PC-9 (cell line): ENCODE measurements at regions not wholly inside any gene's neighbourhood (a gene's known extent, or its start where the extent isn't known, plus 50 kb on each side); places are given as distances from the start of the nearest gene placed in this dataset.

ENCODE experiments used
- EZH2 ChIP-seq: fragments of 200-600 bp; sonication (generic); IDR thresholded peaks from 2 replicates; pipeline ENCODE4 v1.8.0; 2017; ENCODE audit warnings: antibody characterized with exemption, low read depth
- TF ChIP-seq, protein P1 (sequence below): fragments of 200-600 bp; sonication (generic); conservative IDR thresholded peaks from 2 replicates; pipeline ENCODE4 v1.6.1; 2017; ENCODE audit warnings: mixed run types, antibody characterized with exemption, mild to moderate bottlenecking, moderate library complexity

DNA sequence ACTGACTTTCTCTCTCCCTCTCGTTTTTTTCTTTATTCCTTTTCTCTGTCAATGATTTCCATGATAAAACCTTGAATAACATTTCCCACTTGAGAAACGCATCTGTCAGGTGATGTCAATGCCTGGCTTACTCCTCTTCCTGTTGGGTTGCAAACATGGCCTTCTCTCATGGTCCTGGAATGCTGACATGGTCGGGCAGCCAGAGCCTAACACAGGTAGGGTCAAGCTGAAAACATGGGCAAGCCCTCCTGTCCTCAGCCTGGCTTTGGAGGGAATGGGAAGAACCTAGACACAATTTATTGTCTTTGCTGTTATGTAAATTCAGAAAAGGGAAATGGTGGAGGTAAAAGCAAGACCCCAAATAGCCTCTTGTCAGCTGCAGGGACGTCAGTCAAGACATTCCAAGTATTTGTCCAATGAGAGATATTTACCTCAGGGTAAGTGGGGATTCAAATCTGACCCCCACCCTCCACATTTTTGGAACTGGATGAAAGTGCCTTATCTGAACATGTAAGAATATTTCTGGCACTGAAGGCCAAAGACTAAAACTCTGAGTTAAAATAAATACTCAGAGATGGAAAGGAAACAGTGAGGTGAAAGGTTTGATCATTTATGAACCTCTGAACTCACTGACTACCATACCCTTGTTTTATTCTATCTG, 473.8 kb downstream of the SPRY1 start:
- TF ChIP-seq, protein P1, sequence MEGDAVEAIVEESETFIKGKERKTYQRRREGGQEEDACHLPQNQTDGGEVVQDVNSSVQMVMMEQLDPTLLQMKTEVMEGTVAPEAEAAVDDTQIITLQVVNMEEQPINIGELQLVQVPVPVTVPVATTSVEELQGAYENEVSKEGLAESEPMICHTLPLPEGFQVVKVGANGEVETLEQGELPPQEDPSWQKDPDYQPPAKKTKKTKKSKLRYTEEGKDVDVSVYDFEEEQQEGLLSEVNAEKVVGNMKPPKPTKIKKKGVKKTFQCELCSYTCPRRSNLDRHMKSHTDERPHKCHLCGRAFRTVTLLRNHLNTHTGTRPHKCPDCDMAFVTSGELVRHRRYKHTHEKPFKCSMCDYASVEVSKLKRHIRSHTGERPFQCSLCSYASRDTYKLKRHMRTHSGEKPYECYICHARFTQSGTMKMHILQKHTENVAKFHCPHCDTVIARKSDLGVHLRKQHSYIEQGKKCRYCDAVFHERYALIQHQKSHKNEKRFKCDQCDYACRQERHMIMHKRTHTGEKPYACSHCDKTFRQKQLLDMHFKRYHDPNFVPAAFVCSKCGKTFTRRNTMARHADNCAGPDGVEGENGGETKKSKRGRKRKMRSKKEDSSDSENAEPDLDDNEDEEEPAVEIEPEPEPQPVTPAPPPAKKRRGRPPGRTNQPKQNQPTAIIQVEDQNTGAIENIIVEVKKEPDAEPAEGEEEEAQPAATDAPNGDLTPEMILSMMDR = no peak
- TF ChIP-seq EZH2 = no peak
